HG03469 (cell line): ENCODE measurements at regions not wholly inside any gene's neighbourhood (a gene's known extent, or its start where the extent isn't known, plus 50 kb on each side); places are given as distances from the start of the nearest gene placed in this dataset.

Experiments used
- ATAC-seq: cut with Tn5 transposase; IDR thresholded peaks from one replicate; pipeline ENCODE4 v1.9.1; 2021; ENCODE audit warnings: mild to moderate bottlenecking, moderate library complexity, moderate number of reproducible peaks; ENCODE audit not compliant: unreplicated experiment

DNA sequence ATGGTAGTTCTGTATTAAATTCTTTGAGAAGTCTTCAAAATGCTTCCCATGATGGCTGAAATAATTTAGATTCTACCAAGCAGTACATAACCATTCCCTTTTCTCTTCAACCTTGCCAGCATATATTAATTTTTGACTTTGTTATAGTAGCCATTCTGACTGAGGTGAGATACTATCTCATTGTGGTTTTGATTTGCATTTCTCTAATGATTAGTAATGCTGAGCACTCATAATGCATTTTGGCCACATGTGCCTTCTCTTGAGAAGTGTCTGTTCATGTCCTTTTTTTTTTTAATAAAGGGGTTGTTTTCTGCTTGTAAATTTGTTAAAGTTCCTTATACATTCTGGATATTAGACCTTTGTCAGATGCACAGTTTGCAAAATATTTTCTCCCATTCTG lies 173.9 kb downstream of the CALCRL start:
- no peak for ATAC-seq

DNA sequence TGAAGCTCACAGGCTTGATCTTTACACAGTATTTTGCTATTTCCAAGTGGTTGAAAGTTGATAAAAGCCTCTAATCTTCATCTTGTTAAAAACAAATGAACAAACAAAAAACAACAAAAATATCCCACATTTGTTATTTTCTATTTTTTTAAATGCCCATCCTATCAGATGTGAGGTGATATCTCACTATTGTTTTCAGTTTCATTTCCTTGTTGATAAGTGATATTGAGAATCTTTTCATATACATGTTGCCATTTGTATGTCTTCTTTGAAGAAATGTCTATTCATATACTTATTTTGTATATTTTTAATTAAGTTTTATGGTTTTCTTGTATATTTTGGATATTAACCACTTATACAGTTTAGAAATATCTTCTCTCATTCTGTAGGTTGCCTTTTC lies 175.8 kb downstream of the CALCRL start:
- no peak for ATAC-seq

DNA sequence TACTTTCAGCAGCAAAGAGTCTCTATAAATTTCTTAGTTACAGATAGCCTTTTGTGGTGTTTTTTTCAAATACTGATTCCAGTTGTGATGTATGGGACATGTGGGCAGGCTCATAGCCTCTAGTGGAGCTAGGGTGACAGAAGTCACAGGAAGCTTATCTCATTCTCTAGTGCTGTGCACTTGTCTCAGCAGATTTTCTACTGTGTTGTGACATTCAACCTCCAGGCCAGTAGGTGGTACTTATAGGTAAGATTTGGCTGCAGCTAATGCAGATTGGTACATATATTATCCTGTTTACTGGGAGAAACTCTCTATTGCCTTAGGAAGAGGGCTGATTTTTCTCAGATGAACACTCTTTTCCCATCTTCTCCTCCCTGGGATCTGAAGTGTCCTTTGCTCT lies 176.2 kb downstream of the CALCRL start:
- no peak for ATAC-seq

DNA sequence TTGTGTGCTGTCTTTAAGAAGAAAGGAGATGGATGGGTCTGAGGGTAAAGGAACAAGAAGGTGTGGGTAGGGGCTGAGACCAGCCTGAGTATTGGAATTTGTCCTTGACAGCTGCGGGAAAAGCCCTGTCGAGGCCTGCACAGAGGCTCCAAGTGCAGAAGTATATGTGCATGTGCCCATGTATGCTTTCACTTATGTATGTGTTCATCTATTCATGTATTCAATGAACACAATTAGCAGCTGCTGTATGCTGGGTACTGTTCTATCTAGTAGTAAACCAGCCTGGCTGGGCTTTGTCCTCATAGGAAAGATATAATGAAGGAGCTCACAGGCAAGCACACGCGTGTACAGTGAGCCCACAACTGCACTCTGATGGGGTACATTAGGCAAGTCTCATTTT lies 181.4 kb downstream of the CALCRL start:
- no peak for ATAC-seq

DNA sequence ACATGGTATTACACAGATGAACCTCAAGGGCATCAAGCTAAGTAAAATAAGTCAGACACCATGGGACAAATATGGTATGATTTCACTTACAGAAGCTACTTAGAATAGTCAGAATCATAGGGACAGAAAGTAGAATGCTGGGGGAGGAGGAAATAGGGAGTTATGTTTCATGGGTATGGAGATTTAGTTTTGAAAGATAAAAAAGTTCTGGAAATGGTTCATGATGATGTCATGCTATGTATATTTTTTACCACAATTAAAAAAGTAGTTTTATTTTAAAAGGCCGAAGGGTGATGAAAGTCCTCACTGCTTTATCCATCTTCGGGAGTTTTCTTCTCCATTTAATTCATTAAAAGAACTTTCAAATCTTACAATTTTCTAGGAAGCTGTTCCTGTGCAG lies 181.9 kb downstream of the CALCRL start:
- ATAC-seq, result no peak

DNA sequence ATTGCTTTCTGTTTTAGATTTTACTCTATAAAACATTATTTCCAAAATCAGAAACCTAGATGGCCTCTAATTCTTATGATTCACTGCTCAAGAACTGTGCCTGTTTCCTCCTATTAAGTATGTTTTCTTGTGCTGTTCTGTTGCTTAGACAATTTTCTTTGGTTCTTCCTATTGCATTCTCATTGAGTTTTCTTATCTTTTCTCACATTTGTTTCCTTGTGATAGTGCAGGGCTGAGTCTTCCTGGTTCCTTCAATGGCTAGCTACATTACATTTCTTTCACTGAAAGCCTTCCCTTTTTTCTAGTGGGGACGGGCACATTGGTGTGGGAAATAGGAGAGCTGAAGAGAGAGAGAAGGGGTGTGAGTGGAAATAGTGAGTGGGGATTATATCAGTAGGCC lies 183.4 kb downstream of the CALCRL start:
- ATAC-seq, result no peak

DNA sequence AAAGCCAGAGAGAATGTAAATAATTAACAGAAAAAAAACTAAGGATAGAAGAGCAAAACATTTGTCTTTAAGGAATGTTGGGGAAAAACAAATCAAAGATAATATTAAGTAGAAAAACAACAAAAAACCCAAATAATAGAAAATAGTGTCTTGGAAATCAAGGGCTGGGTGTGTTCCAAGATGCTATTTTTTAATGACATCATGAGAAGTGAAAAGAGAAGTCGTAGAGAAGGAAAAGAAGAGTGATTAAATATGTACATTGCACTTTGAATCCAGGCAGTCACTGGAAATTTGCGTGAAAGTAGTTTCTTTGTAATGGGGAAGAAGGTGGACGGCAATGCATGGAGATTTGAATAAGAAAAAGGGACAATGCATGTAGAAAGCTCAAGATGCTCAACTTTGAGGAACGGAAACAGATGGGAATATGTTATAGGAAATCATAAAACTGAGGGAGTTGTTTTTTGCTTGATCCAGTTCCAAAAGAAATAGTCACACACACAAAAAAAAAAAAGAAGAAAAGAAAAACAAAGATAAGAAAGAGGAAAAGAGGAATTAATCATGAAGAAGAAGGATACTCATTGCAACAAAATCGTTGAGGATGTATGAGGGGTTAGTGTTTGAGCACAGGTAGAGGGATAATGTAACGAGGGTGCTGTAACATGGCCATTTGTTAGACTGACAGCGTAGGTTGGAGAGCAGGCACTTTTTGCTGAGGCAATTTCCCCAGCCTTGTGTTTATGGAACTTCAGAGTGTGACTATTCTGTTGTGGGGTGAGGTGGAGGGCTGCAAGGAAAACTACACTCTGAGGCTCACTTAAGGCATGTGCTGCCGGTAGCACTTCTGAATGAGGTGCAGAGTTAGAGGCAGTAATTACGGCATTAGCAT lies 184.1 kb downstream of the CALCRL start:
- ATAC-seq, result no peak

DNA sequence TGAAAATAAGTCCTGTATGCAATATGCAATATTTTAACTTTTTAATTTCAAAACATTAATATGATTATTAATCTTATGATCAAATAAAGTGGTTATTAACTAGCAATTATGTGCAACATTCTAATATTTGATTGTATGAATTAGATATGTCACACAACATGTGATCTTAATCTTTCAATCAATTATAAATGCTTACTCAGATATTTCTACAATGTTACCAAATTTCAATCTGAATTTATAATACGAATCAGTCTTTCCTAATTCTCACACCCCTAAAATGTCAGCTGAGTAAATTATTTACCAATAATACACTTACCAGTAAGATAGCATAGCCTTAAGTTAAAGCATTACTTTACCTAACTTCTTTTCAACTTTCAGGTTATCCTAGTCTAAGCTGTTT lies 186.3 kb downstream of the CALCRL start:
- ATAC-seq, result no peak

DNA sequence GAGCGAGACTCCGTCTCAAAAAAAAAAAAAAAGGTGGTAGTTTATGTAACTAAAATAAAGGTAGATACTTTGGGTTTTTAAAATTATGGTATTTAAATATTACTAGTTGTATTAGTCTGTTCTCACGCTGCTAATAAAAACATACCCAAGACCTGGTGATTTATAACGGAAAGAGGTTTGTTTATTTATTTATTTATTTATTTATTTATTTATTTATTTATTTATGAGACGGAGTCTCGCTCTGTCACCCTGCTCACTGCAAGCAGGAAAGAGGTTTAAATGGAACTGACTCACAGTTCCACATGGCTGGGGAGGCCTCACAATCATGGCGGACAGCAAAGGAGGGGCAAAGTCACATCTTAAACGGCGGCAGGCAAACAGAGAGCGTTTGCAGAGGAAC lies 196.0 kb downstream of the CALCRL start:
- no peak for ATAC-seq

DNA sequence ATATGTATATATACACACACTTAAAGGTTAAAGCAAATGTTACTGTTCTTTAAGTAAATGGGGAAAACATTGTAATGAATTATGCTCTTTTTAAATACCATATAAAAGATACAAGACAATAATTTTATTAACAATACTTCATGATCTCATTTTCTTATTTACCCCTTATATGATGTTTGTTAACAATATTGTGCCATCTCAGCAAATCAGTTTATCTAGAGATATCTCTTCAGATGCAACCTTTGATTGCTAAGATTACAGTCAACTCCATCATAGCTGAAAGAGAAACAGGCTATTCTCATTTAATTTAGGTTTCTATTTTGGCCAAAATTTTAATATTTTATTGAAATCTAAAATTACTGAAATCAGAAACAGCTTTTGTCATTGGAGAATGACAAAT lies 197.9 kb downstream of the CALCRL start:
- ATAC-seq, result no peak

DNA sequence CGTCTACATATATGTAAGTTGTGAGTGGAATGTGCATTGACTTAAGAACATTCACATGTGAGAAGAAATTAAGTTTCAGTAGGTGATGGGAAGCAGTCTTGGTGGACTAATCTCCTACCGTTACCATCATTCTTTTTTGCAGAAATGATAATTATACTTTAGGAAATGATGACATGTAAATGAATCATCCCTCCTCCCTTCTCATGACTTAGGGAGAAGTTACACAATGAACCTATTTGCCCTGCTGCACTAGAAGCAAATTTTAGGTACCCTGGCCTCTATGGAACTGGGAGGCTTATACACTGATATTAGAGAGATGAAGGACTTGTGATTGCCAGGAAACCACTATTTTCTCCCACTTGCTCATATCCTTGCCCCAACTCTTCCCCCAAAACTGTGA lies 214.2 kb downstream of the CALCRL start:
- no peak for ATAC-seq

DNA sequence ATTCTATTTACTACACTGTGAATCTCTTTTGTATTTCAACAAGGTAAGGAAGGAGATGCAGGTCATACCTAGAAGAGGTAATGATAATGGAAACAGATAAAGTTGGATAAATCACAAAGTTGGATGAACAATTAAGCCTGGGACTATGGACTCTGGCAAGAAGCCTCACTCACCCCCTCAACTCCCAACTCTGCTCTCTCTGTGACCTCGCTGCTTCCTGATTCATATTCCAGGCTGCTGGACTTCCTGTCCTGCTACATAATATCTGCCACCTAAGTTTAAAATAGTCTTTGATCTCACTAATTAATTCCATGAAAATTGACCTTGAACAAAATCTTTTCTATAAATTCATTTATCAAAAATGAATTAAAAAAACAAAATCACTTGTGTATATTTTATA lies 215.3 kb downstream of the CALCRL start:
- ATAC-seq, result no peak

DNA sequence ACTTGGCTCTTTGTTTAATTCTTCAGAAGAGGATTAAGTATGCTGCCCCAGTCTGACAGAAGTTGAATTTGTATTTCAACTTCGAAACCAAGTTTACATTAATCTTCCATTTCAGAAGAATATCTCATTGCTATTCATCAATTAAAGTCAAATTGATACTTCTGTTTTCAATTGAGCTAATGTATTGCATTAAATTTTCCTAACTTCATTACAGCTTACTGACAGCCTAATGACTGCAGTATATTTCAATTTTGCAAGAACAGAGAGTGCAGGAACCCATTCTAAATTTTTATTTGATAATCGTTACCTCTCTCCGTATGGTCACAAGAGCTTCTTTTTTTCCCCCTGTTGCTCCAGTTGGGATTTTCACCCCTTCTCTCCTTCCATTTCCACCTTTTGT lies 218.0 kb downstream of the CALCRL start:
- no peak for ATAC-seq

DNA sequence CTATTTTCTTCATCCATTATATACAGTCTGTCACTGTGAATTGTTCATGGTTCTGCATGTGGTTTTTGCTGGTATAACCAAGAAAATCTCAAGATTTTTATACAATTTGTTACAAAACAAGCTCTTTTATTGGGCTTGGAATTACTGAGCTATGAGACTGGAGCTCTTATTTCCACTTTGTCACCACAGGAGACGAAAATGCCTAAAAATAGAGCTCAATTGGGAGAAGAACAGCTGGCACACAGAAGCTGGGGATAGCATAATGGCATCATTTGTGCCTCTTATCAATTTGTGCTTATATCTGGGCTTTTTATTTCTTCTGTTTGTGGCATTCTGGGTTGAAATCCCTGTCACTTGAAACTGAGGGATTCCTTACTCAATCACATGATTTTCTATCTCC lies 219.1 kb downstream of the CALCRL start:
- no peak for ATAC-seq

DNA sequence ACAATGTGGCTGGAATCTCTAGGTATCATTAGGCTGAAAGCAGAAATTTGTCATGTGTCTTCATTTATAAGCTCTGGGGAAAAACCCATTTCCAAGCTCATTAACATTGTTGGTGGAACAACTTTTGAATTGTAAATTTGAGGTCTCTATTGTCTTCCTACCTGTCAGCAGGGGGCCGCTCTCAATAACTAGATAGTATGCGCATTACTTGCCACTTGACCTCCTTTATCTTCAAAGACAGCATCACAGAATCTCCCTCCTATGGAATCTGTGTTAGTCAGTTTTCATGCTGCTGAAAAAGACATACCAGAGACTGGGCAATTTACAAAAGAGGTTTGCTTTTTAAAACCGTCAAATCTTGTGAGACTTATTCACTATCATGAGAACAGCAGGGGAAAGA lies 223.1 kb downstream of the CALCRL start:
- ATAC-seq, result no peak

DNA sequence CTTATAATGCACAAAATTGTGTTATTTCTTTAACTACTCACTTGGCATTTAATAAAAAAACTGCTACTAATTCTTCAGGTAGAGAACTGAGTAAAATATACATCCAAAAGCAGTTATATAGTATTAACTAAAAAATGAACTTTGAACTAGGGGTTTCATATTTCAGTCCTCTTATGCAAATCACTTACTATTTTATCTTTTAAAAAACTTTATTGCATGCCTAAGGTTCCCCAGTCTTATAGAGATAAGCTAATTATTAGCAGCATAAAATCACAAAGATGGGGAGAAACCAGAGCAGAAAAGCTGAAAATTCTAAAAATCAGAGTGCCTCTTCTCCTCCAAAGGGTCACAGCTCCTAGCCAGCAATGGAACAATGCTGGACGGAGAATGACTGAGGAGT lies 228.0 kb downstream of the CALCRL start:
- no peak for ATAC-seq

DNA sequence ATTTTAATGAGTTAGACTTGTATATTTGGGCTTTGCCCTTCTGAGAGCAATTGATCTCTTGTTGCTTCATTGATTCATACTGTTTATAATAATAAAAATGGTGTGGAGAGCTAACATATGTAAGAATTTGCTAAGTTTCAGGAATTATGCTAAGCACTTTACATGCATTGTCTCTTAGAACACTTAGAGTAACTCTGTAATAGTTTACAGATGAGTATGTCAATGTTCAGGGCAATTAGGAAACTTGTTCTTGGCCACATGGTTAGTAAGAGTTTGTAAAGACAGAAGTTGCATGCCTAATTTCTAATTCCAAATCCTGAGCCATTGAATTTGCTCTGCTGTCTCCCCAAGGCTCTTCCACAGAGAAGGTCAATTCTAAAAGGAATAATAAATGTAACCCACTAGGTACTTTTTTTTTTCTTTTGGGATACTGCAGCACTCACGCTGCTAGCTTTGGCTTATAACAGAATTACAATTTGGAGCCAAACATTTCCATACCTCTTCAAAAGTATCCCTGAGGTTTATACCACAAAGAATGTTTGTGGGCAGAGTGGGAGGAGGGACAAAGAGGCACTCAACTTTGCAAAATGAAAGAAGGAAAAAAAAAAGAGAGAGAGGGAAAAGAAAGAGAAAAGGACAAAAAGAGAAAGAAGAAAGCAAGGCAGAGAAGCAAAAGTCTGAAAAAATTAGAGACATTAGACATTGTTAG lies 232.4 kb downstream of the CALCRL start:
- no peak for ATAC-seq

DNA sequence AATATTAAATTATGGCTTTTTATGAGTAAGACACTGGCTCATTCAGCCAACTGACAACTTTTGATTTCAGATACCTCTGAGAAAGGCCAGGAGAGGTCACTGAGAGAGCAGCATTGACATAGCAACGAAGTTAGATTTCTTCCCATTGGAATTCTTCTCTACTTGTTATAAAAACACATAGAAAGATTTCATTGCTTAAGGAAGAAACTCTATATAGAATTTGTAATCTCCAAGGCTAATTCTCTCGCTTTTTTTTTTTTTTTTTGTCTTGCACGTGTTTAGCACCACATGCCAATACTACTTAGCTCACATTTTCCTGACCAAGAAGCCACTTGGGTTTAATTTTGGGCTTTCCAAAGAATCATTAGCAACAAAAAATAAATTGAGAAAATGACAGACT lies 233.7 kb downstream of the CALCRL start:
- ATAC-seq, result no peak

DNA sequence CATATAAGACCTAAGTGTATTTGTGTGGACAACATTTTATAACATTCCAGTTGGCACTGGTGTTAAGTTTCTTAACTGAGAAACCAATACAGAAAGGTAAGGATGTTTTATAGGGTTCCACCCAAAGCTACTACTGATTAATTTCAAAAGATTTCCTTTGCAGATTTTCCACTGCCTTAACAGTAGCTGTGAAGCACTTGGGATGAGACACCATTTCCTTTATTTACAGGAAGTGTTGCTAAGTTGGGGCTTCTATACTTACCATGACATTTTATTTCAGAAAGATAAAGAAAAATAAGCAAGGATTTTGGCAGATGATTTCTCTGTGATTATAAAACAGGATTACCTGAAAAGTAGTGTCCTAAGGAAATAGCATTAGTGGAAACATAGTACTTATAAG lies 234.3 kb downstream of the CALCRL start:
- no peak for ATAC-seq

DNA sequence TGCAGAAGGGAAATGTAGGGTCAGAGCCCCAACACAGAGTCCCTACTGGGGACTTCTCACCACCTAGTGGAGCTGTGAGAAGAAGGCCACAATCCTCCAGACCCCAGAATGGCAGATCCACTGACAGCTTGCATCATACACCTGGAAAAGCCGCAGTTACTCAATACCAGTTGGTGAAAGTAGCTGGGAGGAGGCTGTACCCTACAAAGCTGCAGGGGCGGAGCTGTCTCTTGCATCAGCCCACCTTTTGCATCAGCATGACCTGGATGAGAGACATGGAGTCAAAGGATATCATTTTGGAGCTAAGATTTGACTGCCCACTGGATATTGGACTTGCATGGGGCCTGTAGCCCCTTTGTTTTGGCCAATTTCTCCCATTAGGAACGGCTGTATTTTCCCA lies 237.3 kb downstream of the CALCRL start:
- no peak for ATAC-seq

DNA sequence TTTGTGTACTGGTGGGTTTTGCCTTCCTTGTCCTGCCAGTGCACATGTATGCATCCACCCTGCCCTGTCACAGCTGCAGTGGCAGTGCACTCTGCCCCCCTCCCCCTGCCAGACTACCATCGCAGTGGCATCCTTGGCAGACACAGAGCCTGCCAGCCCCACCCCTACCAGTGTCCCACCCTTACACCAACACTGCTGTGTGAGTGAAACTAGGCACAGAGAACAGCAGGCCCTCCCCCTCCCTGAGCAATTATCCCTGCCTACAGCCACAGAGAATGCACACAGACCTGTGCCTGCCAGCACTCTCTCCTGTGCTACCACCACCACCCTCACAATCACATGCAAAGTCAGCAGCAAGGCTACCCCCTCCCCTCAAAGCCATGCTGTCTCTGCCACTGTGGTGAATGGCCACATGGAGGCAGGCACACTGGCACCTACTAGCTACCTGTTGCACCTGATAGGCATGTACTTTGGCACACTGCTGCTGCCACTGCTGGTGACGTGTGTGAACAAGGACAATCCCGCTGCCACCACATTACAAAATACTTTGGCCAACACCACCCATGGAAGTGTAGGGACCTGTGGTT lies 239.8 kb downstream of the CALCRL start:
- no peak for ATAC-seq

DNA sequence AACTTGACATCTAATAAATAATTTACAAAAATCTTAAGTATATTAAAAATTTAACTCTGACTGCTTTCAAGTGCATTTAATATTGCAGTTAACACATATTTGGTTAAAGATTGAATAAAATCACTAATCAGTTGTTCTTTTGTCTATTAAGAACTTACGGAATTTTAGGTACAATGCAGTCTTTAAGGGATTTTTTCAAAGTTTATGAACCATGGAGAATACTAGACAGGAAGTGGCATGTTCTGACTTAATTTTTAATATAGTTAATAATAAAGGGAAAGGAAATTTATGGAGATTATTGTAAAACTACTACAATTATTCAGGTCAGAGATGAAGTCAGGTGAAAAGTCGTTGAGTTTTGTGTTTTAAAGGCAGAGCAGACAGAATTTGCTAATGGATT lies 240.9 kb downstream of the CALCRL start:
- ATAC-seq, result no peak
